OCI-LY7 (cell line): ENCODE measurements at regions not wholly inside any gene's neighbourhood (a gene's known extent, or its start where the extent isn't known, plus 50 kb on each side); places are given as distances from the start of the nearest gene placed in this dataset.

Source experiments
- EZH2phosphoT487 ChIP-seq: fragments of 200-600 bp; sonication (generic); IDR thresholded peaks from 2 replicates; pipeline ENCODE4 v1.6.1; 2018; ENCODE audit warnings: low read depth, borderline replicate concordance, mild to moderate bottlenecking, mixed run types, antibody characterized with exemption, low read length, moderate library complexity, mixed read lengths
- TF ChIP-seq, protein P1 (sequence below): fragments of 200-600 bp; sonication (generic); conservative IDR thresholded peaks from 2 replicates; pipeline ENCODE4 v1.5.1; 2014; ENCODE audit warnings: mild to moderate bottlenecking, antibody characterized with exemption, low read length, moderate library complexity, mixed read lengths

DNA sequence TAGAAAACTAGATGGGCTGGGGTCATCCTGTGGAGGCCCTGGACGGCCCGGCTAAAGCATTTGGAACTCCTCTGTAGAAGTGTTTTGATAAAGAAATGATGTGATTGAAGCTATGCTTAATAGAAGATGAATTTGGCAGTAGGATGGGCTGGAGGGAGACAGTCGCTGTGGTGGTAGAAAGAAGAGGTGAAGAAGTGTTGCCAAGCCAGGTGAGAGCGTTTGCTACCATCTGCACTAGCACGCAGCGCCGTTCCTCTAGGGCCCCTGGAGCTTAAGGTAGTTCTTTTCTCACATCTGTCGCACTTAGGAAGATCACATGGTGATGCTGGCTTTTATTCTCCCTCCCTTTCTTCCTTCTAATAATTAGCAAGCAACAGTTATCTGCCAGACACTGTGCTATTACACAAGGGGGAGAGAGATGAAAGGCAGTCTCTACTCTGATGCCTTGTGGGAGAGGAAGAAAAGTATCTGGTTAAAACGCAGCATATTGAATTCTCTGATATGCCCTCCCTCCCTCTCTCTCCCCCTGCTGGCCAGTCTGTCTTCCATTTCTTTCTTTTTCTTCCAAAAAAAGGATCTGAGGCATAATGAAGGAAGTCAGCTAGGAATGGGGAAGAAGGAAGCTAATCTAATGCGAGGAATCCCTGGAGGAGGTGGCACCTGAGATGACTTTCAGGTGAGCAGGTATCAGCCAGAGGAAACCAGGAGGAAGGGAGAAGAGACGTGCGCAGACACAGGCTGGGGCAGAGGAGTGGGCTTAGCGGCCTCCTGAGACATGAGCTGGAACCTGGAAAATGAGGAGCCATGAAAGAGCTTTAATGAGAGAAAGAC is 162.3 kb upstream of the KLF14 start:
- TF ChIP-seq, protein P1, sequence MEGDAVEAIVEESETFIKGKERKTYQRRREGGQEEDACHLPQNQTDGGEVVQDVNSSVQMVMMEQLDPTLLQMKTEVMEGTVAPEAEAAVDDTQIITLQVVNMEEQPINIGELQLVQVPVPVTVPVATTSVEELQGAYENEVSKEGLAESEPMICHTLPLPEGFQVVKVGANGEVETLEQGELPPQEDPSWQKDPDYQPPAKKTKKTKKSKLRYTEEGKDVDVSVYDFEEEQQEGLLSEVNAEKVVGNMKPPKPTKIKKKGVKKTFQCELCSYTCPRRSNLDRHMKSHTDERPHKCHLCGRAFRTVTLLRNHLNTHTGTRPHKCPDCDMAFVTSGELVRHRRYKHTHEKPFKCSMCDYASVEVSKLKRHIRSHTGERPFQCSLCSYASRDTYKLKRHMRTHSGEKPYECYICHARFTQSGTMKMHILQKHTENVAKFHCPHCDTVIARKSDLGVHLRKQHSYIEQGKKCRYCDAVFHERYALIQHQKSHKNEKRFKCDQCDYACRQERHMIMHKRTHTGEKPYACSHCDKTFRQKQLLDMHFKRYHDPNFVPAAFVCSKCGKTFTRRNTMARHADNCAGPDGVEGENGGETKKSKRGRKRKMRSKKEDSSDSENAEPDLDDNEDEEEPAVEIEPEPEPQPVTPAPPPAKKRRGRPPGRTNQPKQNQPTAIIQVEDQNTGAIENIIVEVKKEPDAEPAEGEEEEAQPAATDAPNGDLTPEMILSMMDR = no peak
- no peak for TF ChIP-seq EZH2phosphoT487
